ENCODE measurements at regions not wholly inside any gene's neighbourhood (a gene's known extent, or its start where the extent isn't known, plus 50 kb on each side); places are given as distances from the start of the nearest gene placed in this dataset.

DNA sequence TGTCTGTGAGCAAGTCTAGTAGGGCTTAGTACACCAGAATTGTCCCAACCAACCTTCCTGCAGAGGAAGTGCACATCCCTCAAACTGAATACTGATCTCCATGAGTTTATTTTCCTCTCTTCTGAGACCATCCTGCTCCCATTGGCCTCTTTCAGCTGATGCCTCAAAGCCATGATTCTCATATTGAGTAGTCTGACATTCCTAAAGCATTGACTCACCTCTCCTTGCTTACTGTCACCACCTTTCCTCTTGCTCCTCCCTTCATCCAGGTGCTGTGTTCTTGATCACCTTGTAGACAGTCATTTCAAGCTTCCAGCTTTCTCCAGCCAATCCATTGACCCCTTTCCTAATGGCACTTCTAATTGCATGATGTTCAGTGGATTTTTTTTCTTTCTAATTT, 583.7 kb upstream of the USP15 start:
- Mint-ChIP-seq H3K9me3 (peaks cover 4 to 34% (median 15%) of the 10 kb centered on the region in 6 donors), H3K27me3 (ENCODE audit: low read depth in 3 of 3) (peaks cover 0 to 2% (median 0%) of the 10 kb centered on the region in 3 donors), H3K27ac (no peak overlapping the region), H3K4me1 (no peaks in the 10 kb centered on the region), H3K36me3 (peaks cover 0 to 2% (median 0%) of the 10 kb centered on the region in 3 donors), H3K4me3 (no peak overlapping the region)
- DNase-seq = no peak

DNA sequence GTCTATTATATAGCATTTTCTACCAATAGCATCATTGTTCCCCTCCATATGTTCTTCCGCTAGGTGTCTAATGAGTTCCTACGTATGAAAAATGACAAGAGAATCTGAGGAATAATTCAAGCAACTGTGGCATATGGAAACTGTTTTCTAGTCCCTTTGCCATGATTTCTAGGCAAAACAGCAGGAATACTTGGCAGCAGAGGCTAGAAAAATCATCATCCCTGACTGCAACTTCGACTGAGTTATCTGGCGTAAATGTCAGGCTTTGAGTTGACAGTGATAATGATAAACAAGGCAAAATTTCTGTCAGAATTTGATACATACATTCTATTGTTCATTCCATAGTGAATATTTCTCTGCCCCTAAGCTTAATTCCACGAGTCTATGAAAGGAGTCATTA, 572.8 kb upstream of the USP15 start:
- Mint-ChIP-seq H3K9me3 (peaks cover 10 to 27% (median 14%) of the 10 kb centered on the region in 6 donors), H3K4me1 (no peaks in the 10 kb centered on the region), H3K27ac (no peak overlapping the region), H3K4me3 (no peak overlapping the region), H3K27me3 (ENCODE audit: low read depth in 3 of 3) (no peaks in the 10 kb centered on the region), H3K36me3 (no peaks in the 10 kb centered on the region)
- DNase-seq = no peak

DNA sequence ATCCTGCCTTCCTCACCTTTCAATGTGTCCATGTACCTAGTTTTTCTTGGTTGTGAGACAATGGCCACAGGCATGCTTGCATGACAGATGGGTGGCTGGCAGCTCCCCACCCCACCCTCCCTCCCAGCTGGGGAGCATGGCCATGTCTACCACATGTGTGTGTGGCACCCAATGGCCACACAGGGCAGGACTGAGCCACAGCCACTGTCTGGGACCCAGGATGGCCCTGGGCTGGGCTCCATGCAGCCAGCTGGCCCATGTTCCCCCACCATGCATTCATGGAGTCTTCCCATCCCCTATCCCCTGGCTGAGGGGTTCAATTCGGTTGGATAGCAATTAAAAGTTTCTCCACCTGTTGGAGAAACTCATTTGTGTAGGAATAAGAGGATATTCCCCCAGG, 566.0 kb upstream of the USP15 start:
- Mint-ChIP-seq H3K9me3 (peaks cover 7 to 50% (median 31%) of the 10 kb centered on the region in 6 donors), H3K27me3 (ENCODE audit: low read depth in 3 of 3) (no peaks in the 10 kb centered on the region), H3K4me1 (no peaks in the 10 kb centered on the region), H3K36me3 (peaks cover 0 to 4% (median 4%) of the 10 kb centered on the region in 3 donors), H3K4me3 (no peak overlapping the region), H3K27ac (no peak overlapping the region)
- no peak for DNase-seq

DNA sequence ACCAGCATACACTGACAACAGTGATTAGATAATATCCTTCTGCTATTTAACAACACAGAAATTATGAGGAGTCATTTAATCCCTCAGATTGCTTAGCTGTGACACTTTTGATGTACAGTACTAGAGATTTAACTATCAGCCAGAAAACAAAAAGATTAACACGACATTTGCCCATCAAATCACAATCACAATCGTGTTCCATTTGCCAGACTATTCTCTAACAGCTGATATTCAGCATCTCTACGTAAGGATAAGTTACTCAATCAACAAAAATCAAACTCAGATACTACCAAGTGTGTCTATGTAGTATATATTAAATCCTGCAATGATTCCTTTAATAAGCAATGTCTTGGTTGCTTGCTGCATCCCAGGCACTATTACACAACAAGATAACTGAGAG, 558.7 kb upstream of the USP15 start:
- H3K36me3 Mint-ChIP-seq = no peaks in the 10 kb centered on the region
- peaks cover 5 to 27% (median 15%) of the 10 kb centered on the region in 6 donors for H3K9me3 Mint-ChIP-seq
- no peak overlapping the region for H3K4me3 Mint-ChIP-seq
- H3K27ac Mint-ChIP-seq = no peak overlapping the region
- H3K4me1 Mint-ChIP-seq = no peaks in the 10 kb centered on the region
- no peaks in the 10 kb centered on the region for H3K27me3 Mint-ChIP-seq (ENCODE audit: low read depth in 3 of 3)
- no peak for DNase-seq

DNA sequence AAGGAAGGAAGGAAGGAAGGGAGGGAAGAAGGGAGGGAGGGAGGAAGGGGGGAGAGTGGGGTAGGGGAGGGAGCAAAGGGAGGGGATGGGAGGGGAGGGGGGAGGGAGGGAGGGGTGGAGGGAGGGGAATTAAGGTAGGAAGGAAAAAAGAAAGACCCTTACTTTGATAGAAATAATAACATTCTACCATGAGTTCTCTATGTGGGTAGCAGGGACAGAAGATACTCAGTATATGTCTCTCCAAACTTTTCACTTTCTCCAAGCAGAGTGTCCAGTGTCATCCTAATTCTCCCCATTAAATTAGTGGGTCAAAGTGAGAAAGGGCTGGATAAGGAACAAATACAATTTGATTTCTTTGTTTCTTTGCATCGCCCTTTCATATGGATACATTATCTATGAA, 553.4 kb upstream of the USP15 start:
- H3K27me3 Mint-ChIP-seq (ENCODE audit: low read depth in 3 of 3) = no peaks in the 10 kb centered on the region
- no peak overlapping the region for H3K27ac Mint-ChIP-seq
- H3K9me3 Mint-ChIP-seq = peaks cover under 1 to 11% (median 6%) of the 10 kb centered on the region in 6 donors
- DNase-seq = no peak
- H3K4me3 Mint-ChIP-seq = no peak overlapping the region
- no peaks in the 10 kb centered on the region for H3K36me3 Mint-ChIP-seq
- H3K4me1 Mint-ChIP-seq = no peaks in the 10 kb centered on the region

DNA sequence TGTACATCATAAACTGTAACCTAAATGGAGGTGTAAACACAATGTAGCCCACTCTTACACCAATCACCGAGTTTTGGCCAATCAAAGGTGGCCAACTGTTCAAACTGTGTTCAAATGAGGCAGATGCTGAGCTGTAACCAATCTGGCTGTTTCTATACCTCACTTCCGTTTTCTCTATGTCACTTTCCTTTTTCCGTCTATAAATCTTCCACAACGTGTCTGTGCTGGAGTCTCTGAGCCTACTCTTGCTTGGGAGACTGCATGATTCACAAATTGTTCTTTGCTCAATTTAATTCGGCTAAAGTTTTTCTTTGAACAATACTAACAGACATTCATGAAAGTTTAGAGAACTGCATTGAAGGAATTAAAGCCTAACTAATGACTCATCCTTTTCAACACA, 547.1 kb upstream of the USP15 start:
- DNase-seq = no peak
- Mint-ChIP-seq H3K27ac (no peak overlapping the region), H3K4me1 (no peaks in the 10 kb centered on the region), H3K36me3 (no peaks in the 10 kb centered on the region), H3K4me3 (no peak overlapping the region), H3K27me3 (ENCODE audit: low read depth in 3 of 3) (peaks cover 0 to 1% (median 0%) of the 10 kb centered on the region in 3 donors), H3K9me3 (peaks cover 2 to 23% (median 7%) of the 10 kb centered on the region in 6 donors)

DNA sequence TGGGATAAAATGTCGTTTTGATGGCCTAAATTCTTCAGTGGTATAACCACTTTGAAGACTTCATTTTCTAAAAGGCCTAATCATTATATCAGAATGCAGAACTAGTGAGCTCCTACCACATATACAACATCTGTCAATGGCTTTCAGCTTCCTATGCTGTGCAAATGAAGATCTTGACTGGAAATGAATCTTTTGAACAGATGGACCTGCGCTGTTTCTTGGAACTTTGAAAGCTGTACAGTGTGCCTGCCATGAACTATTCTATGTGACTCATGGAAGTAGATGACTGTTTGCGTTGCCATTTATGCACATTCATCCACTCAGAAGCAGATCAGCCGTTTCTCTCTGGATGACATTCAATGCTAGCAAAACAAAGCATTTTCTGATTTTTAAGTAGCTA, 542.2 kb upstream of the USP15 start:
- H3K27ac Mint-ChIP-seq = no peak overlapping the region
- H3K36me3 Mint-ChIP-seq = peaks cover 0 to 4% (median 0%) of the 10 kb centered on the region in 3 donors
- H3K27me3 Mint-ChIP-seq (ENCODE audit: low read depth in 3 of 3) = peaks cover 0 to 9% (median 0%) of the 10 kb centered on the region in 3 donors
- peaks cover 4 to 42% (median 13%) of the 10 kb centered on the region in 6 donors for H3K9me3 Mint-ChIP-seq
- DNase-seq = no peak
- H3K4me1 Mint-ChIP-seq = no peaks in the 10 kb centered on the region
- H3K4me3 Mint-ChIP-seq = no peak overlapping the region

DNA sequence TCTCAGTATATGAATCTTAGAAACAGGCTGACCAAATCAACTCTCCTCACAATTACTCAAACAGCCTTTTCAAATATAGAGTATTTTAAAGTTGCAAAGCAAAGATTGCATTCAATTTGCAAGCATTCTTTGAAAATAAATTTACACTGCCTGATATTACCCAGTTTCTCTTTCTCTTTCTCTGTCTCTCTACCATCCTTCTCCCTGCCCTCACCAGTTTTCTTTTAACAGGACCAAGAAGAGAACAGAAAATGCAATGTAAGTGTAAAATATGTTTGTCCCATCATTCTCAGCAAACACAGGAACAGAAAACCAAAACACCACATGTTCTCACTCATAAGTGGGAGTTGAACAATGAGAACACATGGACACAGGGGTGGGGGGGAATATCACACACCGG, 520.3 kb upstream of the USP15 start:
- peaks cover 2 to 33% (median 7%) of the 10 kb centered on the region in 6 donors for H3K9me3 Mint-ChIP-seq
- H3K36me3 Mint-ChIP-seq = no peaks in the 10 kb centered on the region
- H3K4me3 Mint-ChIP-seq = no peak overlapping the region
- no peak overlapping the region for H3K27ac Mint-ChIP-seq
- no peaks in the 10 kb centered on the region for H3K4me1 Mint-ChIP-seq
- DNase-seq = no peak
- peaks cover 0 to 3% (median 2%) of the 10 kb centered on the region in 3 donors for H3K27me3 Mint-ChIP-seq (ENCODE audit: low read depth in 3 of 3)

DNA sequence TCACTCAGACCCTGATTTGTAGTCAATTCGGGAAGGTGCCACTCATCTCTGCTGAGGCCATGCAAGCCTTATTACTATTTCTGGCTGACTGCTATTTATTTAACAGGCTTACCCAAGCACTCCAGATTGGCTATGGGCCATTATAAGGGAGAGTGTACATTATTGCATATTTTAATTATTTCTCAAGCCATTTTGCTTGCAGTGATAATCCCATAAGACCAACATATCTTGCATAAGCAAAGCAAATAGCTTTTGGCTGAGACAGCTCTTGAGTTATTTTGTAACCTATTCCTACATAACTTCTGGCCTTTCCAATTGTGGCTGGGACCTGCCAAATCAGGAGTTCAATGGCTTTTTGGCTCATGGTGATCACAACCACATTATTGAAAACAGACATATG, 509.6 kb upstream of the USP15 start:
- H3K9me3 Mint-ChIP-seq = peaks cover 3 to 31% (median 8%) of the 10 kb centered on the region in 6 donors

DNA sequence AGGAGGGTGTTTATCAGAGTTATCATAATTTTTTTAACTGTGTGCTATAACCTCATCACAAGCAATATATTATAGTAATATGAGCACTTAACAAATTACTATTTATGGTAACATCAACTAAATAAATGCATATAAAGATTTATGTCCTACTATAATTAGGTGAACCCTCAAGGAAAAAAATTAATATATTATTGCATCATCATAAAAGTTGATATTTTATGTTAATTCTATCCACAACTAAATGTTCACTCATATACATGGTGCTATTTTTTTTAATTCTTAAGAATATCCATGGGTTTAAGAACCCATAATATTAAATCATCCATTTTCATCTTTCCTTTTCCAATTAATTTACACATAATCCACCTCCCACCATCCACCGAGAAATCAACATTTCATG, 506.0 kb upstream of the USP15 start:
- H3K27me3 Mint-ChIP-seq (ENCODE audit: low read depth in 3 of 3) = peaks cover 0 to 2% (median 0%) of the 10 kb centered on the region in 3 donors
- H3K4me1 Mint-ChIP-seq = no peaks in the 10 kb centered on the region
- no peak overlapping the region for H3K4me3 Mint-ChIP-seq
- H3K27ac Mint-ChIP-seq = no peak overlapping the region
- H3K9me3 Mint-ChIP-seq = peaks cover 0 to 15% (median 2%) of the 10 kb centered on the region in 6 donors
- no peaks in the 10 kb centered on the region for H3K36me3 Mint-ChIP-seq
- no peak for DNase-seq

More for the DNA sequence above, 509.6 kb upstream of the USP15 start:
- no peaks in the 10 kb centered on the region for H3K4me1 Mint-ChIP-seq
- H3K27ac Mint-ChIP-seq = no peak overlapping the region
- no peak for DNase-seq
- H3K27me3 Mint-ChIP-seq (ENCODE audit: low read depth in 3 of 3) = peaks cover 0 to 2% (median 0%) of the 10 kb centered on the region in 3 donors
- peaks cover 0 to 5% (median 0%) of the 10 kb centered on the region in 3 donors for H3K36me3 Mint-ChIP-seq
- no peak overlapping the region for H3K4me3 Mint-ChIP-seq

DNA sequence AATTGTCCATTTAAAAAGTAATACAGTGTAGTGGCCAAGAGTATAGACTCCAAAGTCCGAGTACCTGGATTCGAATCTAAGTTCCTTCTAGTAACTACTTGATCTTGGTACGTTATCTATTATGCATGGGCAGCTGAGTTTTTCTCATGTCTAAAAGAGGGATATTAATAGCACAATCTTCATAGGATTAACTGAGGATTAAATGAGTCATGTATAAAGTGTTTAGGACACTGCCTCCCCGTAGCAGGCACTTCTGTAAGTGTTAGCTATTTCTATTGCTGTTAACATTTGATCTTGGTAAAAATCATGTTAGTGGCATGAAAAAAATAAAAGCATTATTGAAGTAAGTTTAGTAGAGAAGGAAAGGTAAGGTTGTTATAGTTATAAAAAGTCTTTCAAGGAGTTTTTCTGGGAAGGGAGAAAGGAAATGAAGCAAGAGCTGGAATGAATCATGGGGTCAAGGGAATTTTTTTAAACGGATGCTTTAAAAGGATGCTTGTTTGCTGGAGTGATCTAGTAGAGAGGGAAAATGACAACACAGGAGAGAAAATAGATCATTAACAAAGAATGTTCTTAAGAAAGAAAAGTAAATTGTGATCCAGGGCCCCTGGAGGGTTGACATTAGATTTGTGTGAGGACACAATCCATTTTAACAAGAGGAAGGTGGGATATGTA, 502.2 kb upstream of the USP15 start:
- Mint-ChIP-seq H3K4me1 (no peaks in the 10 kb centered on the region), H3K9me3 (peaks cover 2 to 13% (median 7%) of the 10 kb centered on the region in 6 donors)

DNA sequence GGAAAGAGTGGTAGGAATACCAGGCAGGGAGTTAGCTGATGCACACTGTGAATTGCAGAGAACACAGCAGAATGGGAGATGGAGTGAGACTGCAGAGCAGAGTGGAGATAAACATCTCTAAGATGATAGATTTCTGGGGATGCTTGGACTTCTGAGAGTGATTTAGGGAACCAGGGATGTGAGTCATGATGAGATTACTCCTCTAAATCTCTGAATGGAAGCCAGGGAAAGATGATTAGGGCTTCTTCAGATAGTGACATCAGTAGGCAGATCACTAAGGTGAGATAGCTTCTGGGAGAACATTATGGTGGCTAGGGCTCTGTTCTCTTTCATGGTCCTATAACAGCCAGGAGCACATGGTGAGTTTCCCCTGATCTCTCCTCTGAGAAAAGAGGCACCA, 501.5 kb upstream of the USP15 start:
- H3K36me3 Mint-ChIP-seq = no peaks in the 10 kb centered on the region
- no peak for DNase-seq
- H3K9me3 Mint-ChIP-seq = peaks cover 2 to 9% (median 7%) of the 10 kb centered on the region in 6 donors
- H3K4me3 Mint-ChIP-seq = no peak overlapping the region
- H3K4me1 Mint-ChIP-seq = no peaks in the 10 kb centered on the region
- H3K27ac Mint-ChIP-seq = no peak overlapping the region
- peaks cover 0 to 2% (median 2%) of the 10 kb centered on the region in 3 donors for H3K27me3 Mint-ChIP-seq (ENCODE audit: low read depth in 3 of 3)

More for the DNA sequence above, 502.2 kb upstream of the USP15 start:
- no peak overlapping the region for H3K27ac Mint-ChIP-seq
- H3K36me3 Mint-ChIP-seq = no peaks in the 10 kb centered on the region
- H3K4me3 Mint-ChIP-seq = no peak overlapping the region
- H3K27me3 Mint-ChIP-seq (ENCODE audit: low read depth in 3 of 3) = peaks cover 0 to 4% (median 2%) of the 10 kb centered on the region in 3 donors
- no peak for DNase-seq

DNA sequence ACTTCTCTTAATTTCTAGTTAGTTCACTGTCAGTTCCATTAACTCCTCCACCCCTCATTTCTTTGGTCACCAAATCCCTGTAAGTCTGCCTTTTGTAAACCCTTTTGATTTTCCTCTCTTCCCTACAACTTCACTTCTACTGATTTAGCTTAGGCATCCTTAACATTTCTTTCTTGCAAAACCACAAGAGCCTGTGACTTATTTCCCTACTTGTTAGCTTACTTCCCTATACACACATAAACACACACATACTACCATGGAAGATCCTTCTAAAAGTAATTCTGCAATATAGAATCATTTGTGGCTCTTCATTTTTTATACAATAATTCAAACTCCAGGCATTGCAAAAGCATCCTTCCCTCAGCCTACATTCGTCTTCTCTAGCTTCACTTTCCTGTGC, 494.3 kb upstream of the USP15 start:
- DNase-seq = no peak
- Mint-ChIP-seq H3K36me3 (no peaks in the 10 kb centered on the region), H3K9me3 (peaks cover 3 to 38% (median 20%) of the 10 kb centered on the region in 6 donors), H3K4me3 (no peak overlapping the region), H3K27ac (no peak overlapping the region), H3K27me3 (ENCODE audit: low read depth in 3 of 3) (peaks cover 0 to 2% (median 2%) of the 10 kb centered on the region in 3 donors), H3K4me1 (no peaks in the 10 kb centered on the region)

DNA sequence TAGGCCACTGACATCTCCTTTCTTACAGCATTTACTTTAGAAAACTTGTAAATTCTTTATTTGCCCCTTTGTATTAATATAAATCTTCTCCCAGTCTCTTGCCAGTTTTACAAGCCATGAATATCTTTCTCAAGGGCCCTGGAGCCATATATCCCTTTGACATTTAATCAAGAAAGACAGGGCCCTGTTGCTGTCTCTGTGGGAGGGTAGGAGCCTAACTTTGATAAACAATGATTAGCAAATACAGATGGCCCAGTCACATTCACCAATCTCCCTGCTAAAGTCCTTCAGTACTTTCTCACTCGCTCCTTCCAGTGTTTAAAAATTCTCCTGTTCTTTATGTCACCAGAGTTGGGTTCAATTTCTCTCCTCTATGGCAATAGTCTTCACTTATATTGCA, 479.8 kb upstream of the USP15 start:
- Mint-ChIP-seq H3K36me3 (no peaks in the 10 kb centered on the region), H3K27ac (no peak overlapping the region), H3K9me3 (peaks cover 0 to 21% (median 7%) of the 10 kb centered on the region in 6 donors), H3K4me3 (no peak overlapping the region), H3K4me1 (no peaks in the 10 kb centered on the region), H3K27me3 (ENCODE audit: low read depth in 3 of 3) (peaks cover 0 to 1% (median 0%) of the 10 kb centered on the region in 3 donors)
- no peak for DNase-seq

Data from immature natural killer cell (primary cell).